HCT116 (cell line): ENCODE measurements at regions not wholly inside any gene's neighbourhood (a gene's known extent, or its start where the extent isn't known, plus 50 kb on each side); places are given as distances from the start of the nearest gene placed in this dataset.

ENCODE experiments used
- ATAC-seq: fragments of 200-7000 bp; cut with Tn5 transposase; 2 replicates; pipeline ENCODE4 v1.9.1; 2020; ENCODE audit warnings: mild to moderate bottlenecking, moderate library complexity
- BruUV-seq: library from RNA; stranded (reverse); fragments of 400-500 nt; replicated peaks from 2 replicates; lab custom pipeline; 2021; lab: Mats Ljungman, UMichigan
- CTCF ChIA-PET: fragments of 300-600 bp; sonication (Branson Sonifier 250); formaldehyde crosslinking; loops from one replicate; lab custom pipeline; 2021; ENCODE audit warnings: antibody characterized with exemption; lab: Charles Lee
- POLR2A ChIA-PET: fragments of 300-600, 350-600 bp; sonication (Branson Sonifier 250); formaldehyde crosslinking; loops from one replicate; lab custom pipeline; 2021; ENCODE audit warnings: antibody characterized with exemption; lab: Charles Lee
- RAD21 ChIA-PET, 2 experiments: fragments of 300-600 bp; sonication (Branson Sonifier 250); formaldehyde crosslinking; loops; one replicate each; lab custom pipeline; 2023; ENCODE audit warnings: low total read pairs in 2 of 2; ENCODE audit not compliant: uncharacterized antibody in 2 of 2, unreplicated experiment in 2 of 2, low non-redundant PET in 1 of 2; lab: Charles Lee
- DNase-seq: peaks from one replicate; pipeline ENCODE4 v3.0.0-alpha.2; 2010; ENCODE audit warnings: low read depth, low spot score
- H2AFZ ChIP-seq: fragments of 200-600 bp; shearing (Covaris generic), sonication (generic); 2 replicates; pipeline ENCODE4 v1.6.1; 2017; ENCODE audit warnings: low read depth, mixed run types, mixed read lengths, antibody characterized with exemption, low read length; ENCODE audit not compliant: poor library complexity, severe bottlenecking
- H3K27ac ChIP-seq: 2 replicates; pipeline ENCODE4 v1.5.1; 2012; ENCODE audit warnings: low read depth, low read length
- H3K27me3 ChIP-seq: fragments of 200-600 bp; sonication (generic); 2 replicates; pipeline ENCODE4 v1.6.1; 2016; ENCODE audit warnings: mixed run types, low read length, mixed read lengths; ENCODE audit not compliant: insufficient read depth
- H3K36me3 ChIP-seq, 2 experiments: fragments of 200-500 bp in 1 of 2; fragments of 200-600 bp in 1 of 2; sonication (Bioruptor generic) in 1 of 2; sonication (generic) in 1 of 2; 2 replicates each; pipeline versions ENCODE4 v1.5.1 to v1.6.1; 2014 to 2016; ENCODE audit warnings: low read length in 2 of 2, inconsistent platforms in 1 of 2, mixed read lengths in 1 of 2, mixed run types in 1 of 2; ENCODE audit not compliant: insufficient read depth in 2 of 2, control insufficient read depth in 1 of 2
- H3K4me1 ChIP-seq, 2 experiments: fragments of 200-600 bp in 1 of 2; sonication (generic) in 1 of 2; 2 replicates each; pipeline versions ENCODE4 v1.5.1 to v1.6.1; 2012 to 2017; ENCODE audit warnings: low read length in 2 of 2, inconsistent platforms in 1 of 2, mild to moderate bottlenecking in 1 of 2, mixed read lengths in 1 of 2, mixed run types in 1 of 2, moderate library complexity in 1 of 2; ENCODE audit not compliant: insufficient read depth in 2 of 2, control insufficient read depth in 1 of 2
- H3K4me2 ChIP-seq: fragments of 200-600 bp; sonication (generic); 2 replicates; pipeline ENCODE4 v1.6.1; 2017; ENCODE audit warnings: mixed run types, low read length, mixed read lengths
- H3K4me3 ChIP-seq, 2 experiments: fragments of 200-600 bp in 1 of 2; sonication (generic) in 1 of 2; replicated peaks in 1 of 2; 2 replicates each; pipeline ENCODE4 v1.5.1; 2011 to 2016; ENCODE audit warnings: low read length in 2 of 2, control low read depth in 1 of 2, low read depth in 1 of 2, mild to moderate bottlenecking in 1 of 2, mixed read lengths in 1 of 2, mixed run types in 1 of 2
- H3K79me2 ChIP-seq: fragments of 200-600 bp; sonication (generic); 2 replicates; pipeline ENCODE4 v1.6.1; 2017; ENCODE audit warnings: mild to moderate bottlenecking, mixed run types, low read length, moderate library complexity, mixed read lengths; ENCODE audit not compliant: insufficient read depth
- H3K9ac ChIP-seq: fragments of 200-600 bp; sonication (generic); 2 replicates; pipeline ENCODE4 v1.6.1; 2016; ENCODE audit warnings: low read length, mixed read lengths
- H3K9me2 ChIP-seq: fragments of 200-600 bp; sonication (generic), shearing (Covaris generic); 2 replicates; pipeline ENCODE4 v1.6.1; 2017; ENCODE audit warnings: mixed run types, mild to moderate bottlenecking, moderate library complexity; ENCODE audit not compliant: insufficient read depth
- H3K9me3 ChIP-seq, 2 experiments: fragments of 200-500 bp in 1 of 2; fragments of 200-600 bp in 1 of 2; sonication (Bioruptor generic) in 1 of 2; sonication (generic) in 1 of 2; 2 replicates each; pipeline ENCODE4 v1.6.1; 2014 to 2017; ENCODE audit warnings: low read length in 2 of 2, mixed read lengths in 2 of 2, inconsistent platforms in 1 of 2, low read depth in 1 of 2, mild to moderate bottlenecking in 1 of 2, mixed run types in 1 of 2, moderate library complexity in 1 of 2; ENCODE audit not compliant: control insufficient read depth in 1 of 2, insufficient read depth in 1 of 2
- H4K20me1 ChIP-seq: fragments of 200-600 bp; sonication (generic), shearing (Covaris generic); 2 replicates; pipeline ENCODE4 v1.6.1; 2017; ENCODE audit warnings: mixed run types, mild to moderate bottlenecking, moderate library complexity; ENCODE audit not compliant: insufficient read depth
- CEBPB ChIP-seq: IDR thresholded peaks from 2 replicates; pipeline ENCODE4 v1.6.1; 2012; ENCODE audit warnings: low read depth
- EZH2phosphoT487 ChIP-seq: fragments of 200-600 bp; IDR thresholded peaks from 2 replicates; pipeline ENCODE4 v1.6.1; 2018; ENCODE audit warnings: antibody characterized with exemption, borderline replicate concordance
- SP1 ChIP-seq: IDR thresholded peaks from 2 replicates; pipeline ENCODE4 v1.6.1; 2012; ENCODE audit warnings: low read depth
- YY1 ChIP-seq: IDR thresholded peaks from 2 replicates; pipeline ENCODE4 v1.6.1; 2011; ENCODE audit warnings: low read length, low read depth, moderate library complexity, mild to moderate bottlenecking; ENCODE audit not compliant: insufficient replicate concordance; ENCODE audit errors: extremely low read depth
- ZFX ChIP-seq: fragments of 450-650 bp; IDR thresholded peaks from 2 replicates; pipeline ENCODE4 v1.6.1; 2017
- intact Hi-C: fragments of 100-400 bp; cut with micrococcal nuclease; formaldehyde crosslinking; loops from 2 replicates; pipeline ENCODE4 v1.10.0; 2022
- TF ChIP-seq, protein P1 (sequence below): IDR thresholded peaks from 2 replicates; pipeline ENCODE4 v1.6.1; 2011; ENCODE audit warnings: mild to moderate bottlenecking, low read length, moderate library complexity; ENCODE audit not compliant: insufficient replicate concordance; ENCODE audit errors: extremely low read depth

DNA sequence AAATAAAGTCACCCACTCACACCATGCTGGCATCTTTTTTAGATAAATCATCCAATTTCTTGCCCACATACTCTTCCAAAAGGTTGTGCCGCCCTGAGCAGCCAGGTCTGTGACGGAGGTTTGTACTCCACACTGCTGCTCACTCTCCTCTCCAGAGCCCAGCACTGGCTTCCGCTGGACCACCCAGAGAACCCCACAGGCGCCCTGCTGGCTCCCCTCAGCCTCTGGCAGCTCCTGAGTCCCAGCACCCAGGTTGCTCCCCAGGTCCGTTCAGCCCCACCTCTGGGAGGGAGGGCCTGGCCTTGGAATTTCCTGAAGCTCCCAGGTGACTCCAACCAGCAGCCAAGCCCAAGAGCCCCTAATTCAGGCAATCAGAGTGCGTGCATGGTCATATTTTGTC is 131.7 kb upstream of the CST7 start:
- RAD21 ChIA-PET, result no interaction called here
- Histone ChIP-seq H3K9ac (no peak overlapping the region), H4K20me1 (no peaks in the 10 kb centered on the region), H3K4me2 (no peak overlapping the region), H2AFZ (no peak overlapping the region), H3K9me3 (0 out of 4 replicates have a peak, but pooled peaks cover 0 to 4% of the 10 kb centered on the region in 2 experiments), H3K27me3 (peaks cover 59% of the 10 kb centered on the region), H3K79me2 (no peaks in the 10 kb centered on the region), H3K4me3 (no peak overlapping the region), H3K4me1 (no peaks in the 10 kb centered on the region), H3K27ac (no peak overlapping the region), H3K36me3 (no peaks in the 10 kb centered on the region)
- POLR2A ChIA-PET, result no interaction called here
- no peak for ATAC-seq
- CTCF ChIA-PET, result no interaction called here
- no TSS peak for BruUV-seq
- intact Hi-C loops, result no loop called here
- no peak for TF ChIP-seq EZH2phosphoT487
- no peak for TF ChIP-seq SP1
- TF ChIP-seq, protein P1, sequence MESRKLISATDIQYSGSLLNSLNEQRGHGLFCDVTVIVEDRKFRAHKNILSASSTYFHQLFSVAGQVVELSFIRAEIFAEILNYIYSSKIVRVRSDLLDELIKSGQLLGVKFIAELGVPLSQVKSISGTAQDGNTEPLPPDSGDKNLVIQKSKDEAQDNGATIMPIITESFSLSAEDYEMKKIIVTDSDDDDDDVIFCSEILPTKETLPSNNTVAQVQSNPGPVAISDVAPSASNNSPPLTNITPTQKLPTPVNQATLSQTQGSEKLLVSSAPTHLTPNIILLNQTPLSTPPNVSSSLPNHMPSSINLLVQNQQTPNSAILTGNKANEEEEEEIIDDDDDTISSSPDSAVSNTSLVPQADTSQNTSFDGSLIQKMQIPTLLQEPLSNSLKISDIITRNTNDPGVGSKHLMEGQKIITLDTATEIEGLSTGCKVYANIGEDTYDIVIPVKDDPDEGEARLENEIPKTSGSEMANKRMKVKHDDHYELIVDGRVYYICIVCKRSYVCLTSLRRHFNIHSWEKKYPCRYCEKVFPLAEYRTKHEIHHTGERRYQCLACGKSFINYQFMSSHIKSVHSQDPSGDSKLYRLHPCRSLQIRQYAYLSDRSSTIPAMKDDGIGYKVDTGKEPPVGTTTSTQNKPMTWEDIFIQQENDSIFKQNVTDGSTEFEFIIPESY, result no peak
- no peak for TF ChIP-seq ZFX
- TF ChIP-seq, all 23 proteins: peak for 0
- H3K9me2 ChIP-seq, result no peaks in the 10 kb centered on the region
- DNase-seq, result no peak

DNA sequence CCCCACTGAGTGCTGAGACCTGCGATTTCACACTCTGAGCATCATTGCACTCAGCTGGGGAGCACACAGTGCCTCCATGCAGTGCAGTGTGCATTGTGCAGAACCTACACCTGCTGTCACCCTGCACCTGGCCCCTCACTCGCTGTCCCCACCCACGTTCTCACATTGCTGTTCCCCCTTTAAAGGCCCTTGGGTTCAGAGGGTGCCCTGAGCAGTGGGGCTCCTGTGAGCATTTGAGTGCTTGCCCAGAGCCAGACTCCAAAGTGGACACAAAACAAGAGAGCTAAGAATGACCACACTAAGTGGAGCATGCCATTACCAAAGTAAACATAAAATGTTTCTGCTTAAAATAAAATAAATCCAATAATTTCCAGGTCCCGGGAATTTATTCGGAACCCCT is 131.0 kb upstream of the CST7 start:
- no peak overlapping the region for H2AFZ ChIP-seq
- no peaks in the 10 kb centered on the region for H3K9me2 ChIP-seq
- DNase-seq, result no peak
- H3K27ac ChIP-seq, result no peak overlapping the region
- H4K20me1 ChIP-seq, result no peaks in the 10 kb centered on the region
- peaks cover 64% of the 10 kb centered on the region for H3K27me3 ChIP-seq
- RAD21 ChIA-PET, result no interaction called here
- H3K36me3 ChIP-seq, result no peaks in the 10 kb centered on the region
- H3K79me2 ChIP-seq, result no peaks in the 10 kb centered on the region
- no peak for TF ChIP-seq CEBPB
- TF ChIP-seq, protein P1, result no peak
- no peak for TF ChIP-seq SP1
- no peak for TF ChIP-seq YY1
- TF ChIP-seq, all 23 proteins: peak for 0
- ChIA-PET CTCF (no interaction called here), POLR2A (no interaction called here)
- intact Hi-C loops, result no loop called here
- Histone ChIP-seq H3K9ac (no peak overlapping the region), H3K4me3 (no peak overlapping the region), H3K9me3 (0 out of 4 replicates have a peak, but pooled peaks cover 0 to 4% of the 10 kb centered on the region in 2 experiments), H3K4me2 (no peak overlapping the region), H3K4me1 (no peaks in the 10 kb centered on the region)
- ATAC-seq, result no peak
- no TSS peak for BruUV-seq
